ENCODE measurements at regions not wholly inside any gene's neighbourhood (a gene's known extent, or its start where the extent isn't known, plus 50 kb on each side); places are given as distances from the start of the nearest gene placed in this dataset.
"Not testable (repeated sequence)": the region's sequence is repeated elsewhere in the genome, so short reads cannot be mapped to it uniquely, and the experiment has no call there.

DNA sequence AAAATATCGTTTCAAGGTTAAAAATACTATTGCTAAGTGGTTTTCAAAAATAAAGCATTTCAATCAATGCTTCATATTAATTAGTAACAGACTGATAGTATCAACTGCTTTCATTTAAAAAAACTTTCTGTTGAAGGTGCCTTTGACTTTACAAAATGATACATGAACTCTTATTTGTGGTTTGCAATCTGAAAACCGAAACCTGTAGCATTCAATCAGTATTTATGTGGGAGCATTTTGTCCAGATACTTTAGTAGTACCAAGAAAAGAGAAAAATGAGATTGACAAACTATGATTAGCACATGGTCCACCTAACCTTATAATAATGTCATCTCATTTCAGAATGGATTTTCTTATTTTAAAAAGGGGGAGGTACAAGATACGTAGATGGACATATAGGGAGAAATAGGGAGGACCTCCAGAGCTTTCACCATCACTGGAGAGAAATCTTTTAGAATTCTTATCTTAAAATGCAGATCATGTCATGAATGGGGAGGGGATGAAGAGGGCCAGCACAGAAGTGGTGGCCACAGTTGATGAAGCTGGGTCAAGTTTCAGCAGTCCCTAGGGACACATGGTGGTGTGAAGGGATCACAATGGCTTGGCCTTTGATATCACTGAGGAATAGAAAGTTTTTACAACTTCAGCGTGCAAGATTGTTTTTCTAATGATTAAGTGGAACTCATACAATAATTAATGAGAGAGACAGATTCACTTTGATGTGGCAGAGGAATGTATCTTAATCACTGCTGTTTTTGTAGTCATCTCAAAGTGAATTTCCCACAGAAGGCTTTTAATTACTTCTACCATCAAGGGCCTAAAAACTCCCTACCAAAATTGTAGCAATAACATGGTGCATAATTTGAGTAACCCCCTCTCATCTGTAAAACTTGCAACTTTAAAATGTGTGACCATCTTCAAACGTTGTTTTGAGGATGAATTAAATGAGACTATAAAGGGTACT is 322.3 kb upstream of the EDIL3 start:
- DNase-seq (ENCODE audit: low spot score): no peak
- ATAC-seq: no peak
- intact Hi-C loops (cut with DNase I): no loop called here

DNA sequence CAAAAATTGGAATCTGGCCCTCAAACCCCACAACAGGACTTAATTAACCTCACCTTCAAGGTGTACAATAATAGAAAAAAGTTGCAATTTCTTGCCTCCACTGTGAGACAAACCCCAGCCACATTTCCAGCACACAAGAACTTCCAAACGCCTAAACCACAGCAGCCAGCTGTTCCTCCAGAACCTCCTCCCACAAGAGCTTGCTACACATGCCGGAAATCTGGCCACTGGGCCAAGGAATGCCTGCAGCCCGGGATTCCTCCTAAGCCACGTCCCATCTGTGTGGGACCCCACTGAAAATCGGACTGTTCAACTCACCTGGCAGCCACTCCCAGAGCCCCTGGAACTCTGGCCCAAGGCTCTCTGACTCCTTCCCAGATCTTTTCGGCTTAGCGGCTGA is 315.9 kb upstream of the EDIL3 start:
- DNase-seq (ENCODE audit: low spot score); intact Hi-C loops (cut with DNase I); ATAC-seq: not testable (repeated sequence)

DNA sequence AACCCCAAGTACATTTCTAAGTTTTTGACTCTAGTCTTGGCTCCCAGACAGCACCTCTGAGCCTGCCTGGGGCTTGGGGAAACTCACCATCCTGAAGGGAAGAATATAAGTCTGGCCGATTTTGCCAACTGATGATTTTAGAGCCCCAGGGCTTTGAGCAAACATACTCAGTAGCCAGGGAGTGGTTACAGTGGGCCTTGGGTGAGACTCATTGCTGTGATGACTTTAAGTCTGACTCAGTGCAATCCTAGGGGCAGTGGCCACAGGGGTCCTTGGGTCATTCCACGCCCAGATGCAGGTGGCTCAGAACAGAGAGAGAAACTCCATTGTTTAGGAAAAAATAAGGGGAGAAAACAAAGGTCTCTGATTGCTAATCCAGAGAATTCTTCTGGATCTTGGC is 312.0 kb upstream of the EDIL3 start:
- ATAC-seq (no peak), DNase-seq (ENCODE audit: low spot score) (no peak)
- intact Hi-C loops (cut with DNase I): no loop called here

DNA sequence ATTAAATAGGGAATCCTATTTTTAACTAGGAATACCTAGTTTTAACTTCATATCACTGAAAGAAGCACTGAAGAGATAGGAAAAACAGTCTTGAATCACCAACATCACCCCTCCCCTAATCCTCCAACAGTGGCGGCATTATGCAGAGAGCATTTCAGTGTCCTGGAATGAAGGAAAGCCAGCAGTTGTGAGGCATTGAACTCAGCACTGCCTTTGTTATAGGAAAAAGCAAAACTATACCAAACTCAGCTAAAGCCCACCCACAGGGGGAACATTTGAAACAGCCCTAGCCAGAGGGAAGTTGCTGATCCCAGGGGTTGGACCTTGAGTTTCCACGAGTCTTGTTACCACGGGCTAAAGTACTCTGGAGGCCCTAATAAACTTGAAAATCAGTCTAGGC is 310.6 kb upstream of the EDIL3 start:
- no peak for DNase-seq (ENCODE audit: low spot score)
- intact Hi-C loops (cut with DNase I): no loop called here
- ATAC-seq: no peak

DNA sequence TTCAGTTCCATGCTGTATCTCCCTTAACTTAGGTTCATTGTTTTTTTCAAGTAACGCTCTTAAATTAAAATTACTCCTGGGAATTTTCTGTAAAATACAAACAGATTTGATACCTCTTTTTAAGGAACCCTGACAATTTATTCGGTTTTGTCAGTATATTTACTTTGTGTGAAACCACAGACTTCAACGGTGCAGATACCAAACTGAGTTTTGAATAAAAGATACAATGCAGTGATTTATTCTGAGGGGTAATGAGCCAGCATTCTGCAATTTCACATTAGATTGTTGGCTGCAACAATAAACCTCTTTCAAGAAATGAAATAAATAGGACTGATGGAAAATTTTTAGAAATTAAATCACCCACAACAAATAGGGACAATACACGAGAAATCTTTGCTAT is 308.6 kb upstream of the EDIL3 start:
- ATAC-seq (no peak), DNase-seq (ENCODE audit: low spot score) (no peak)
- intact Hi-C loops (cut with DNase I): no loop called here

DNA sequence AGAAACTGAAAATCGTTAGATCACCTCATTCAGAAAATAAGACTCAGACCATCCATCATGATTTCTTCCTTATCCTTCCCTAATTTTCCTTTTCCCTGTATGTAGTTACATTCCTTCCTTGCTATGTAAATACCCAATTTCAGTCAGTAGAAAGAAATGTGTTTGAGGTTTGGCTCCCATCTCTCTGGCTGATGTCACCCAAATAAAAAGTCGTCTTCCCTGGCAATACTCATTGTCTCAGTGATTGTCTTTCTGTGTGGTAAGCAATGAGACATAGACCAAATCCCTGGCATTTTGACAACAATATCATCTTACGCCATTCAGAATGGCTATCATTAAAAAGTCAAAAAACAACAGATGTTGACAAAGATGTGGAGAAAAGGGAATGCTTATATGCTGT is 303.9 kb upstream of the EDIL3 start:
- DNase-seq (ENCODE audit: low spot score): no peak
- no peak for ATAC-seq
- intact Hi-C loops (cut with DNase I): no loop called here

DNA sequence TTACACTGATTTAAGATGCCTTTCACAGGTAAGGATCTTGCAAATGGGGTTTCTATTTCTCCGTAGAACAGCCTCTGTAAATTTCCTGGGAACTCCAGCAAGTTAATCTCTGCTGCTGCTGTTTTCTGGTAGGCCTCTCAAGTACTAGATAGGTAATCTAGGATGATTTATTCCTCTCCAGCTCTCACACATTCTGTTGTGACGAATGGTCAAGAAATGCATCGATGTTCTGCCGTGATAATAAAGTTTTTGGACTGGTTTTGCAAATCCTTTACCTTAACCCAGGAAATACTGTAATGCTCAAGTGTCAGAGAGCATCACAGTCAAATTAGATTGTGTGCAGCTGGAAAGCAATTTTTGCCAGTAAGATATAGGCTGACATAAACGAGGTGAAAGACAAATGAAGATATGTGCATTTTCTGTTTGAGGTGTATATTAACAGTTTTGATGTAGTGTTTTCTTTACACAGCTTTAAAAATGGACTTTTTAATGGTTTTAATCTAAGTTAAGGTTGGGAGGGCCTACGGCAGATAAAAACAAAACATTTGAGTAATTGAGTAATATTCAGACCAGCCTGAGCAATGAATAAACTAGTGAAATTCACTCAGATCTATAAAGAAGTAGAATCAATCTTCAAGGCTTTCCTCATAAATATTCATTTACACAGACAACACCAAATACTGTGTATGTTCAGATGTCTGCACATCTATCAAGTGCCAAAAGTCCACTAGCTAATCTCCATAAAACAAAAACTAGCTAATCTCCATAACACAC is 300.6 kb upstream of the EDIL3 start:
- intact Hi-C loops (cut with DNase I): no loop called here
- DNase-seq (ENCODE audit: low spot score): no peak
- ATAC-seq: no peak

DNA sequence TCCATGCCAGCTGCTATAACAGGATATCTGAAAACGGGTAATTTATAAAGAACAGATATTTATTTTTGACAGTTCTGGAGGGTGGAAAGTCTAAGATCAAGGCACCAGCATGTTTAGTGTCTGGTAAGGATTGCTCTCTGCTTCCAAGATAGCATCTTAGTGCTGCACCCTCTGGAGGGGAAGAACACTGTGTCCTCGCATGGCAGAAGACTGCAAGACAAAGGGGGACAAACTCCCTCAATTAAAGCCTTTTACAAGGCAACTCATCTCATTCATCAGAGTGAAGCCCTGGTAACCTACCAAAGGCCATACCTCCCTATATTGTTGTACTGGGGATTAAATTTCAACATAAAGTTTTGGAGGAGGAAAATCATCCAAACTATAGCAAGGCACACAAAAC is 298.9 kb upstream of the EDIL3 start:
- ATAC-seq (no peak), DNase-seq (ENCODE audit: low spot score) (no peak)
- intact Hi-C loops (cut with DNase I): no loop called here

DNA sequence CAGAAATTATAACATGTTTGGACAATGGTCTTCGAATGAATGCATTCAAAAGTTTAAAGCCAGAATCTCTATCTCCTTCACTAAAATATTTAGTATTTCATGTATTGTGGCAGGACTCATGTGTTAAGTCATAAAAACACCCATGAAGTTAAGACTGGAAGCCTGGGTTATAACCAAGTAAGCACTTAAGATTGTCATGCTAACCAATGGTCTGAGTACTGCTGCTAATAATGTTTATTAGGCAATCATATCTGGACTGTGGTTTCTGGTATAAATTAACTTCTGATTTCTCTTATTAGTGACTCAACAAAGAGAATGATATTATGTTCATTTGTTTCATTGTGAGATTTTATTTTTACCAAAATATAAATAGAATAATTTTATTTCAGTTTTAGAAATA is 297.9 kb upstream of the EDIL3 start:
- intact Hi-C loops (cut with DNase I): no loop called here

DNA sequence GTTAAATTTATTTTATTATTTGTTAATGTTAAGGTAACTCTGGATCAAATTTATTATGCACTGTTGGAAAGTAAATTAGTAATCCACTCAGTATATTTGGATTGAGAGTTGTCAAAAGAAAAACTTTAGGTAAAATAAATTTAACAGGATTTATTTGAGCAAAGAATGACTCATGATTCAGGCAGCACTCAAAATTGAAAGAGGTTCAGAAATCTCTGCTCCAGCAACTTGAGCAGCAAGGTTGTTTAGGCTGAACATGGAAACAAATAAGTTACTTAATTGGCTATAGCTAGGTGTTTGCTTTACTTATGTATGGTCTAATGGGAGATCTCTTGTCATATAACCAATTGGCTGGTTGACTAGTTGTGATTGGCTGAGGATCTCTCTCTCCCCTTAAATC is 296.2 kb upstream of the EDIL3 start:
- intact Hi-C loops (cut with DNase I): no loop called here
- ATAC-seq (no peak), DNase-seq (ENCODE audit: low spot score) (no peak)

More for the DNA sequence above, 297.9 kb upstream of the EDIL3 start:
- DNase-seq (ENCODE audit: low spot score) (no peak), ATAC-seq (no peak)

DNA sequence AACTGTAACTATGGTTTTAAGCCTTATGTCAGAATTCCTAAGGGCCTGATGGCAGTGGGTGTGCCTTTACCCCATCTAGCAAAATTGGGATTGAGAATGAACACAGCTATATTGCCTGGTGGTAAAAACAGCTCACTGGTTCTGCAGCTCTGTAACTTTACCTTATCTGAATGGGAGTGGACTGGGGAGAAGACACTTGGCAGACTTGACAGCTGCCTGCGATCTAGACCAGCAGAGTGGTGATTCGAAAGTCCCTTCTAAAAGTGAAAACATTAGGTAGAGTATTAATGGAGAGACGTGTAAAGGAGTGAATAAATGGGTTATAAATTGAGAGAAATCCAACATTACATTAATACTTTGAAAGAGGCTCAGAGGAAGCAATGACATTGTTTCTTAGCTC is 289.1 kb upstream of the EDIL3 start:
- intact Hi-C loops (cut with DNase I): no loop called here
- DNase-seq (ENCODE audit: low spot score) (no peak), ATAC-seq (no peak)

DNA sequence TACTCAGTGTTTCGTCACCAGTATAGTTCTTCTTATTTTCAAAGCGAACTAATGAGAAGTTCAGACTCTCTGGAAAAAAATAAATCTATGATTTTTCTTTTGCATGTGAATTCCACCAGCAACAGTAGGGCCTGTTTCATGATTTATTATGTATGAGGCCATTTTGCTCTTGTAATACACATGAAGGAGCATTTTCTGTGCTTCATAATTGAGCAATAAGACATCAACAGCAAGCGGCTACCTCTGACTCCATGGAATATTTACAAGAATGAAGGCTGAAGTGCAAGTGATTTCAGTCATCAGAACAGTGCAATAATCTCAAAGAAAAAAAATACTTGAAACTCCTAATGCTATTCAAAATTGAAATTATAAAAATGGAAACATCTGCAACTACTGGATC is 282.9 kb upstream of the EDIL3 start:
- DNase-seq (ENCODE audit: low spot score) (no peak), ATAC-seq (no peak)
- intact Hi-C loops (cut with DNase I): no loop called here

DNA sequence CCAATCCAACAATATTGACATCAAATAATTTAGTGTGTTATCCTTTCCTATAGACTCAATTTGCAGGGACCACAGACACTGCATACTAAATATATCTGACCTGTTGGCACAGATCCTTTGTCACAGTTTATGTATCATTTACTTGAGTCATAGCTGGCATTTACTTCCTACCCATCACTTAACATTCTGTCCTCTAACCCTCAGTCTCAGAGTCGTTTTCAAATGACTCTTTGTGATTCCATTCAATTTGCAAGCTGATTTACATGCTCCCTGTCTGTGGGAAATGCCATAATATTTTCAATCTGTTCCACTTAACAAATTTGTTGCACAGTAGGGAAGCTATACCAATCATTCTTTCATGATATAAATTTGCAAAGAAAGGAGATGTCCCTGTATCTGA is 265.7 kb upstream of the EDIL3 start:
- ATAC-seq (no peak), DNase-seq (ENCODE audit: low spot score) (no peak)
- intact Hi-C loops (cut with DNase I): no loop called here

DNA sequence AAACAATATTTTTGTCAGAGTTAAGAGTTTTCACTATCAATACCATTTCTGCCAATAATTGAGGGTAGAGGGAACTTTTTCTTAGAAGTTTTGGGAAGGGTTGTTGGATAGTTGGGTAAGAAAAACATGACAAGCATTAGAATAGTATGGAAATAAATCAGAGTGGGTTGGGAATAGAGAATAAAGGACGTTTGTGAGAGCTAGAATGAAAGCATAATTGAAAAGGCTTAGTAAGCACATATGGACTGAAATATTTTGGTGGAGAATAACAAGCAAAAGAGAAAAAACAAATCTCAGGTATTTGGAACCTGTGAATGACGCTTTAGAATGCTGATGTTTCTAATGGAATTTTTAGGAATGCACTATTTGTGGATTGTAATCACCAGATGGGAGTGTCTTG is 262.9 kb upstream of the EDIL3 start:
- ATAC-seq: no peak
- intact Hi-C loops (cut with DNase I): no loop called here
- no peak for DNase-seq (ENCODE audit: low spot score)

DNA sequence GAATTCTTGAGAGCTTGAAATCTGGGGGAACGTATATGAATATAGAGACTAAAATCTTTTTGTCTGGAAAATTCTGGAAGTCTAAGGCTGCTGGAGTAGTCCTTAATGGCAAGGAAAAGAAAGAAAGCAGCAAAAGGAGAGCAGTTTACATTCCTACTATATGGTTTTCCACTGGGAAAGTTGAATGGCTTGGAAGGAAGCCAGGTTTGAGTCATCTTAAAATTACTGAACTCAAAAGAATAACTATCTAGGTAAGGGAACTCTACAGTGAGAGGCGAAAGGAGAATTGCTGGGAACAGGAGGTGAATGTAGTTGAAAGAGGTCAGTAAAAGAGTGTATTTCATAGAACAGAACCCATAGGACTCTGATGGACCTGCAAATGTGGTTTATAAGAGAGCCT is 258.1 kb upstream of the EDIL3 start:
- DNase-seq (ENCODE audit: low spot score) (no peak), ATAC-seq (no peak)
- intact Hi-C loops (cut with DNase I): no loop called here

DNA sequence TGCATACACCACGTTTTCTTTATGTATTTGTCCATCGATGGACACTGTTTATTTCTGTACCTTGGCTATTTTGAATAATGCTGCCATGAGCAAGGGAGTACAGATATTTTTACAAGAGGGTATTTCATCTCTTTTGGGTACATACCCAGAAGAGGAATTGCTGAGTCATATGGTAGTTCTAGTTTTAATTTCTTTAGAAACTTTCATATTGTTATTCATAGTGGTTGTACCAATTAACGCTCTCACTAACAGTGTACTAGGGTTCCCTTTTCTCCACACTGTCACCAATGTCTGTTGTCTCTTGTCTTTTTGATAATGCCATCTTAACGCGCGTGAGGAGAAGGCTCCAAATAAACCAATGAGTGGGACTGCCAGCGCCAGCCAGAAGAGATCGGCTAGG is 257.6 kb upstream of the EDIL3 start:
- intact Hi-C loops (cut with DNase I): no loop called here
- no peak for ATAC-seq
- no peak for DNase-seq (ENCODE audit: low spot score)

DNA sequence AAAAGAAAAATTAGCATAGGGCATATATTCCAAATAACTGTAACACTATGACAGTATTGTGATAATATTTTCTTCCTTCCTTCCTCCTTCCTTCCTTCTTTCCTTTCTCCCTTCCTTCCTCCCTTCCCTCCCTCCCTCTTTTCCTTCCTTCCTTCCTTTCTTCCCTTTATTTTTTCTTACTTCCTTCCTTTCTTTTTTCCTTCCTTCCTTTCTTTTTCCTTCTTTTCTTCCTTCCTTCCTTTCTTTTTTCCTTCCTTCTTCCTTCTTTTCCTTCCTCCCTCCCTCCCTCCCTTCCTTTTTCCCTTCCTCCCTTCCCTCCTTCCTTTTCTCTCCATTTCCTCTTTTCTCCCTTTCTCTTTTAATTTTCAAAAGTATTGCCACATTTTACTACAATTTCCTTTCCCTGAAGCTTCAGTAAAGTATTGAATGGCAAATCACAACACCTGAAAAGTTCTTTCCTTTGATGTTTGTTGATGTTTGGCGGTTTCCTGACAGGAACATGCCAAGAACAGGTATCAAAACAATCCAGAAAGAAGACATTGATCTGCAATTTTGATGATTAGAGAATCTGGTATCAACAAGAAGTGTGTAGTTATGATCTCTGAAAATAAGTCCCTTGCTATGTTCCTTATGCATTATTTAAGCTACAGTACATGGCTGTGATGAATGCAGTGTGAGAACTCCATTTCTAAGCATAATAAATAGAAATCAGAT is 253.1 kb upstream of the EDIL3 start:
- intact Hi-C loops (cut with DNase I): no loop called here
- DNase-seq (ENCODE audit: low spot score): no peak
- ATAC-seq: no peak

DNA sequence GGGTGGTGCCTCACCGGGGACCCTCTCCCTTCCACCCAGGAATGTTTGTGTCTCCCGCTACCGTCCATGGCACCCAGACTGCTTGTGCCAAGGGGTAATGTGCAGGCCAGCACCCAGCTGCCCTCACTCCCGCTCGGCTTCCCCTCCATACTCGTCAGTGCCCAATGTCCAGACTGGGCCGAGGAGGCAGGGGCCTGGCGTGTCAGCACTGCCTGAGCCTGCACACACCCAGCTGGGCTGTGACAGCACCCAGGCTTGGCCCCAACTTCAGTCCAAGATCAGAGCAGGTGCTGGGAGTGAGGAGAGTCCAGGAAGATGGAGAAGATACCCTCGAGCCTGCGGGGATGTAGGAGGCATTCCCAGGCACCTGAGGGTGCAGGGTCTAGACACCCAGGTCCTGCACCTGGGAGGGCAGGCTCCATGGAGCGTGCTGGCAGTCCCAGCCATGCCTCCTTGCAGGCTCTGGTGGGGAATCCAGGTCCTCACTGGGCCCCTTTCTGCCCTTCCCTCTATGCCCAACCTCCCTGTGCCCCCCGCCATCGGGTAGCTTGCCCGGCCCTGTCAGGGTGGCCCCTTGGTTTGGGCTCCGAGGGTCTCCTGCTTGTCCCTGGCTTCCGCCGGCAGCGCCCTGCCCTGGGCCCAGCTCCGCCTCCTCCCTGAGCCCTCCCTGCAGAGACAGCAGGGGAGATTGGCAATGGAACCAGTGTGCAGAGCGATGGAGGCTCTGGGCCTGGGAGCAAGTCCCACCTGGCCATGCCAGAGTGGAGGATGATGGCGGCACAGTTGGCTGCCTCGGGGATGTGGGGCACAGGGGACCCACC is 250.8 kb upstream of the EDIL3 start:
- intact Hi-C loops (cut with DNase I): no loop called here
- ATAC-seq: no peak

DNA sequence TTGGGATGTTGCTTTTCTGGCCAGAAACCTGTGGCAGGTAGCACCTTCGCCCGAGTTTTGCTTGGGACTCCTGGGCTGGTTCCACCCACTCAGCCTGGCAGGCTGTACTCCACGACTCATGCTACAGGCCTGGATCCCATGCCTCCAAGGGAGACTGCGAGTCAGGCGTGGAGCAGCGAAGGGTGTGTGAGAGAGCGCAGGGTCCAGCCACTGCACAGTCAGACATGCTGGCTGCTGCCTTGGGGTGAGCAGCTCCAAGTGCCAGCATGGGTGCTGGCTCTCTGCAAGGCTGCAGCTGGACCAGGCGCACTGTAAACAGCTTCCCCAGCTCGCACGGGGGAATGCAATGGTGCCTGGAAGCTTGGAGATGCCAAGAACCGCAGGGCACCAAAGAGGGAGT is 249.6 kb upstream of the EDIL3 start:
- intact Hi-C loops (cut with DNase I): no loop called here
- ATAC-seq: no peak
- DNase-seq (ENCODE audit: low spot score): no peak

More for the DNA sequence above, 250.8 kb upstream of the EDIL3 start:
- peak; percentile 31 for DNase-seq (ENCODE audit: low spot score)

Data from sciatic nerve (tissue), 2 donors.